RWPE2 (cell line): ENCODE measurements at regions not wholly inside any gene's neighbourhood (a gene's known extent, or its start where the extent isn't known, plus 50 kb on each side); places are given as distances from the start of the nearest gene placed in this dataset.

Experiments
- ATAC-seq: fragments of 200-7000 bp; cut with Tn5 transposase; 3 replicates; pipeline ENCODE4 v1.9.1; 2021; ENCODE audit warnings: low read depth
- DNase-seq: peaks from one replicate; pipeline ENCODE4 v3.0.0-alpha.2; 2020; ENCODE audit warnings: low spot score
- H3K27ac ChIP-seq: fragments of 450-650 bp; 2 replicates; pipeline ENCODE4 v1.5.1; 2017; ENCODE audit warnings: mild to moderate bottlenecking; ENCODE audit not compliant: poor library complexity, severe bottlenecking
- H3K27me3 ChIP-seq: fragments of 250-450 bp; sonication (Bioruptor Pico); 2 replicates; pipeline ENCODE4 v1.5.1; 2021; ENCODE audit warnings: mild to moderate bottlenecking, moderate library complexity; ENCODE audit not compliant: insufficient read depth, poor library complexity, severe bottlenecking
- H3K36me3 ChIP-seq: fragments of 250-450 bp; sonication (Bioruptor Pico); 2 replicates; pipeline ENCODE4 v1.5.1; 2020; ENCODE audit warnings: low read depth, mild to moderate bottlenecking, moderate library complexity
- H3K4me1 ChIP-seq: fragments of 250-450 bp; sonication (Bioruptor Pico); 2 replicates; pipeline ENCODE4 v1.5.1; 2021; ENCODE audit warnings: mild to moderate bottlenecking, moderate library complexity; ENCODE audit not compliant: insufficient read depth, poor library complexity, severe bottlenecking
- H3K4me3 ChIP-seq: fragments of 250-450 bp; sonication (Bioruptor Pico); 2 replicates; pipeline ENCODE4 v1.5.1; 2021; ENCODE audit warnings: mild to moderate bottlenecking, moderate library complexity; ENCODE audit not compliant: severe bottlenecking
- H3K9me3 ChIP-seq: fragments of 250-450 bp; sonication (Bioruptor Pico); 2 replicates; pipeline ENCODE4 v1.5.1; 2021; ENCODE audit warnings: mild to moderate bottlenecking, moderate library complexity; ENCODE audit not compliant: severe bottlenecking
- CTCF ChIP-seq: fragments of 450-650 bp; IDR thresholded peaks from one replicate; pipeline ENCODE4 v1.5.1; 2017; ENCODE audit warnings: mild to moderate bottlenecking, moderate library complexity; ENCODE audit not compliant: poor library complexity, severe bottlenecking

DNA sequence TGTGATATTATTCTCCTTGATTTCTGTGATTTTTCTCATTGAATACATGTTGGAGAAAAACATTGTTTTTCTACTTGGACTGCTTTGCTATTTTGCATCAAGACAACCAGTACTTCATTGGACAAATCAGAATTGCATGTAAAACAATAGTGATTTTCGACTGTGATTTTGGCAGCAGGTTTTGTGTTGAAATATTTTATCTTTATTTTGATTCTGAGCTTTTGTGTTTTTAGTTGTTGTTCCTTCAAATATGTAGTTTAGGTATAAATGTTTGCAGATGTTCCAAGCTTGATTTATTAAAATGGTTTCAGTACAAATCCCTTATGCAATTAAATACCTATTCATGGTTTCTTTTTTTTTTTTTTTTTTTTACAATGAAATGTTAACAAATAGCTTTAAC lies 754.1 kb downstream of the DOK5 start:
- no peaks in the 10 kb centered on the region for H3K27me3 ChIP-seq
- no peaks in the 10 kb centered on the region for H3K36me3 ChIP-seq
- H3K4me1 ChIP-seq, result no peaks in the 10 kb centered on the region
- H3K9me3 ChIP-seq, result no peaks in the 10 kb centered on the region
- no peak for DNase-seq
- no peak overlapping the region for H3K27ac ChIP-seq
- H3K4me3 ChIP-seq, result no peak overlapping the region
- no peak for TF ChIP-seq CTCF
- ATAC-seq, result no peak

- peak; percentile 90 for ATAC-seq
- Histone ChIP-seq H3K4me1 (peaks cover 12% of the 10 kb centered on the region), H3K27ac (peak overlapping the region; percentile 22), H3K36me3 (no peaks in the 10 kb centered on the region), H3K27me3 (no peaks in the 10 kb centered on the region), H3K9me3 (peaks cover 4% of the 10 kb centered on the region), H3K4me3 (no peak overlapping the region)
- no peak for DNase-seq
- no peak for TF ChIP-seq CTCF
Measured at GRCh38 chr20:55216525-55217242, 741.3 kb downstream of the DOK5 start.

GRCh38 chr20:55213653-55214052 lies 738.3 kb downstream of the DOK5 start:
- H3K9me3 ChIP-seq, result peaks cover under 1% of the 10 kb centered on the region
- no peak overlapping the region for H3K4me3 ChIP-seq
- H3K36me3 ChIP-seq, result no peaks in the 10 kb centered on the region
- no peak overlapping the region for H3K27ac ChIP-seq
- no peaks in the 10 kb centered on the region for H3K27me3 ChIP-seq
- TF ChIP-seq CTCF, result no peak
- ATAC-seq (no peak), DNase-seq (no peak)
- peaks cover 12% of the 10 kb centered on the region for H3K4me1 ChIP-seq

GRCh38 chr20:55211481-55211880 lies 736.1 kb downstream of the DOK5 start:
- Histone ChIP-seq H3K27me3 (no peaks in the 10 kb centered on the region), H3K4me1 (peaks cover 5% of the 10 kb centered on the region), H3K4me3 (no peak overlapping the region), H3K27ac (no peak overlapping the region), H3K9me3 (no peaks in the 10 kb centered on the region), H3K36me3 (no peaks in the 10 kb centered on the region)
- DNase-seq, result no peak
- no peak for TF ChIP-seq CTCF
- ATAC-seq, result peak; percentile 84

DNA sequence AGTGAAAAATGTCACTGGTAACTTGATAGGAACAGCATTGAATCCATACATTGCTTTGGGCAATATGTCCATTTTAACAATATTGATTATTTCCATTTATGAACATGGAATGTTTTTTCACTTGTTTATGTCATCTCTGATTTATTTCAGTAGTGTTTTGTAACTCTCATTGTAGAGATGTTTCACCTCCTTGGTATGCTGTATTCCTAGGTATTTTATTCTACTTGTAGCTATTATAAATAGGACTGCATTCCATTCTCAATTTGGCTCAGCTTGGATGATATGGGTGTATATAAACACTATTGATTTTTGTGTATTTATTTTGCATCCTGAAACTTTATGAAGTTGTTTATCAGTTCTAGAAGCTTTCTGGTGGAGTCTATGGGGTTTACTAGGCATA lies 730.3 kb downstream of the DOK5 start:
- DNase-seq, result no peak
- Histone ChIP-seq H3K4me3 (no peak overlapping the region), H3K27ac (peak overlapping the region; percentile 6), H3K27me3 (no peaks in the 10 kb centered on the region), H3K4me1 (peaks cover 10% of the 10 kb centered on the region), H3K36me3 (no peaks in the 10 kb centered on the region), H3K9me3 (no peaks in the 10 kb centered on the region)
- ATAC-seq, result peak; percentile 89
- TF ChIP-seq CTCF, result no peak
